NB4 (cell line): ENCODE measurements at regions not wholly inside any gene's neighbourhood (a gene's known extent, or its start where the extent isn't known, plus 50 kb on each side); places are given as distances from the start of the nearest gene placed in this dataset.

ENCODE experiments used
- DNase-seq: peaks from one replicate; pipeline ENCODE4 v3.0.0; 2010; ENCODE audit warnings: low read depth
- H3K4me3 ChIP-seq: one replicate; pipeline ENCODE4 v1.5.1; 2011; ENCODE audit warnings: mild to moderate bottlenecking, low read depth, low read length, moderate library complexity
- MYC ChIP-seq: IDR thresholded peaks from 2 replicates; pipeline ENCODE4 v1.6.1; 2011; ENCODE audit warnings: low read depth, low read length
- POLR2A ChIP-seq: IDR thresholded peaks from 2 replicates; pipeline ENCODE4 v1.6.1; 2011; ENCODE audit warnings: mild to moderate bottlenecking; ENCODE audit not compliant: insufficient read length; ENCODE audit errors: extremely low read depth
- TF ChIP-seq, protein P1 (sequence below): IDR thresholded peaks from one replicate; pipeline ENCODE4 v1.5.1; 2012; ENCODE audit warnings: low read depth, low read length
- TF ChIP-seq, protein P2 (sequence below): IDR thresholded peaks from 2 replicates; pipeline ENCODE4 v1.6.1; 2011; ENCODE audit warnings: low read depth, low read length

DNA sequence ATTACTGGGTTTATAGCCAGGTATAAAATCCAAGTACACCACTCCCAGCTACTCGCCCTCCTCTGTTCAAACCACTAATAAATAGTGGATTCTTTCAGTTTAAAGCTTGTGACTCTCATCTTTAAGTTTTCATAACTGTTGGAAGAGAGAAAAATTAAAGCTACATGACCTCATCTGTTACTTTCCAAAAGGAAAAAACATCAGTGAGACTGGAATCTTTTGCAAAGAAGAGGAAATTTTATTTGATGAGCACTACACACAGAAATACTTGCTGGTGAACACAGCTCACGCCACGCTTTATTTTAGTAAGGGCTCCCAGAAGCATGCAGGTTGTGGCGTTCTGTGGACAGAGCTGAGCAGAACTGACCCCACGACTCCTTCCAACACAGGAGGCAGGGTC, 527.0 kb upstream of the MGMT start:
- DNase-seq: no peak
- TF ChIP-seq, protein P1, sequence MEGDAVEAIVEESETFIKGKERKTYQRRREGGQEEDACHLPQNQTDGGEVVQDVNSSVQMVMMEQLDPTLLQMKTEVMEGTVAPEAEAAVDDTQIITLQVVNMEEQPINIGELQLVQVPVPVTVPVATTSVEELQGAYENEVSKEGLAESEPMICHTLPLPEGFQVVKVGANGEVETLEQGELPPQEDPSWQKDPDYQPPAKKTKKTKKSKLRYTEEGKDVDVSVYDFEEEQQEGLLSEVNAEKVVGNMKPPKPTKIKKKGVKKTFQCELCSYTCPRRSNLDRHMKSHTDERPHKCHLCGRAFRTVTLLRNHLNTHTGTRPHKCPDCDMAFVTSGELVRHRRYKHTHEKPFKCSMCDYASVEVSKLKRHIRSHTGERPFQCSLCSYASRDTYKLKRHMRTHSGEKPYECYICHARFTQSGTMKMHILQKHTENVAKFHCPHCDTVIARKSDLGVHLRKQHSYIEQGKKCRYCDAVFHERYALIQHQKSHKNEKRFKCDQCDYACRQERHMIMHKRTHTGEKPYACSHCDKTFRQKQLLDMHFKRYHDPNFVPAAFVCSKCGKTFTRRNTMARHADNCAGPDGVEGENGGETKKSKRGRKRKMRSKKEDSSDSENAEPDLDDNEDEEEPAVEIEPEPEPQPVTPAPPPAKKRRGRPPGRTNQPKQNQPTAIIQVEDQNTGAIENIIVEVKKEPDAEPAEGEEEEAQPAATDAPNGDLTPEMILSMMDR: no peak
- TF ChIP-seq, protein P2, sequence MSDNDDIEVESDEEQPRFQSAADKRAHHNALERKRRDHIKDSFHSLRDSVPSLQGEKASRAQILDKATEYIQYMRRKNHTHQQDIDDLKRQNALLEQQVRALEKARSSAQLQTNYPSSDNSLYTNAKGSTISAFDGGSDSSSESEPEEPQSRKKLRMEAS: no peak
- no peak for TF ChIP-seq POLR2A
- no peak for TF ChIP-seq MYC
- no peak overlapping the region for H3K4me3 ChIP-seq

DNA sequence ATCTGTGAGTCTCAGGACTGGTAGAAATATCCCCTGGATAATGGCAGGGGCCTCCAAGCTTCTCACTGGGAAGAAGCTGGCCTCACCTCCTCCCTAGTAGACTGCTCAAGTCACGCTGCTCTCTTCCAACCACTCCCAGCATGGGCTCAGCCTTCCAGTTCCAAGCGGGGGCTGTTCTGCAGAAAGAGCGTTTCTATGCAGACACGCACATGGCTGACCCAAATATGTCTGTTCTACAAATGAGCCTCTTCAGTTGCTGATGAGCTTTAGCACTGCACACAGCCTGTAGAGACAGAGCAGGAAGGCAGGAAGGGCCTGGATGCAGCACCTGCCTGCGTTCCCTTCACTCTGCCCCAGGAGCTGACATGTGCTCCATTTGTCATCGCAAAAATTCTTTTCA, 523.9 kb upstream of the MGMT start:
- TF ChIP-seq, protein P1: no peak
- no peak for DNase-seq
- H3K4me3 ChIP-seq: no peak overlapping the region

DNA sequence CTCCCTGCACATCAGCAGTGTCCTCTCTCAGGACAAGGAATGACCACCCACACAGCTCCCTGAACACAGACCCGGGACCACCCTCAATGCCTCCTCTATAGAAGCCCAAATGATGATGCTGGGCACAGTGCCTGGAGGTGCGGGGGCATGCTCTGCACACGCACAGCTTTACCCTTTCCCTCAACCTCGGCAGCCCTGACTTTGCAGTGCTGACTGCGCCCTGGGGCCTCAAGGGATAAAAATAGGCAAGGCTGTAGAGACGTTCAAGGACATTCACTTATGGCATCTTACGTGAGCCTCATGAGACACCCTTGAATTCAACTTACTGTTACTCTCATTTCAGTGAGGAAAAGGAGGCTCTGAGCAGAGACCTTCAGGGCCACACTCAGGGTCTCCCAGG, 521.6 kb upstream of the MGMT start:
- DNase-seq: no peak
- no peak overlapping the region for H3K4me3 ChIP-seq
- TF ChIP-seq, protein P2: no peak
- TF ChIP-seq MYC: no peak
- TF ChIP-seq POLR2A: no peak
- TF ChIP-seq, protein P1: no peak

DNA sequence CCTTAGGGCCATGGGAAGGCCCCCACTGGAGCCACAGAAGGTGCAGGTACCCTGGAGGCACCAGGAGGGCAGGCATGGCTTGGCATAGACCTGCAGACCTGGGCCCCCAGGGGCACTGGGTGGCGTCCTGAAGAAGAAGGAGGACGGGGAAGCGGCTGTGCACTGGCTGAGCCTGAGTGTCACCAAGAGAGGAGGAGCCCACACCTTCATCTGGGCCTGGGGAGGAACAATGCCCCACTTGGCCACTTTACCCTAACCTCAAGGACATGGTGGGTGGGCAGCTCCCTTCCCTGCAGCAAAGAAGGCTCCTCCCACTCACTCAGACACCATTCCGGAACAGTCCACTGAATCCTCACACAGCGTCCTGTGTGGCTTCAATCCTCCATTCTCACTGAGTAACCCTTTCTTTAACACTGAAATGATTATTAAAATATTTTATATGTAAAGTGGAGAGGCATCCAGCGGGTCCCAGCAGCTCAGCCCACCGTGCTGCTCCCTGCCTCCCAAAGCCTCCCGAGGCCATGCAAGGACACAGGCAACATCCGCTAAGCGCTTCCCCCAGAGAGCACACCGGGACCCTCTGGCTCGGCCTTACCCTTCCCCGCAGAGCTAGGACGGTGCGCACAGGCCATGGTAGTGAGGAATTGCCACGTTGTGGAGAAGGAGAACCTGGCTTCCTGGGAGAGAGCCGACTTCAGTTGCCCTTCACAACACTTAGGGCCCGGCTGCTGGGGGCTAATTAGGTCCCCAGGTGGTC, 516.7 kb upstream of the MGMT start:
- TF ChIP-seq, protein P1: no peak
- TF ChIP-seq POLR2A (no peak), MYC (no peak)
- TF ChIP-seq, protein P2: no peak
- no peak overlapping the region for H3K4me3 ChIP-seq
- DNase-seq: no peak

DNA sequence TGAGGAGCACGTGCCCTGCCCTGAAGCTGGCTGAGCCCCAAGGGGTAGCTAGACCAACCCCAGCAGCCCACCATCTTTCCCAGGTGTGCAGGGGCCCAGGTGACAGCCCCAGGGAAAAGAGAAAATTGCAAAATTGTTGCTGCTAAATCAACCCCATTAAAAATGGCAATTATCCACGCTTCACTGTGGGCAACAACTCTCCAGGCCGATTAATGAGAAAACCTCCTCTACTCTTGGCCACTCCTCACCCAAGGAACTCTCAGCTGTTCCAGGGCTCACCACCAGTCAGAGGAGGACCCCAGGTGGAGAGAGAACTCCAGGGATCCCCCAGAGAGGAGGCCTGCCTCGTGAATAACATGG, 516.1 kb upstream of the MGMT start:
- TF ChIP-seq, protein P2: no peak
- TF ChIP-seq POLR2A (no peak), MYC (no peak)
- TF ChIP-seq, protein P1: no peak
- no peak for DNase-seq
- no peak overlapping the region for H3K4me3 ChIP-seq

DNA sequence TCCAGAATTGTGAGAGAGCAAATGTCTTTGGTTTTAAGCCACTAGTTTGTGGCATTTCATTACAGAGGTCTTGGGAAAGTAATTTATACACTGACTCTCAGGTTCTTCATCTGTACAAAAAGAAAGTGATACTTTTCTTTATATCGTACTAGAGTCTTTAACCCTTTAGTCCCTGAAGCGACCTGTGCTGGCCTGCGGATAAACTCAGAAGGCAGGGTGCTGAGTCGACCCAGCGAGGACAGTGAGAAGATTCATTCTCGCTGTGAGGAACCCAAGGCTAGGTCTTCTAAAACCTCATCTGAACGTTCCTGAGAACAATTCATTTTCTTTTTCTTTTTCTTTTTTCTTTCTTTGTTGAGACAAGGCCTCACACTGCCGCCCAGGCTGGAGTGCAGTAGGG, 514.2 kb upstream of the MGMT start:
- TF ChIP-seq, protein P1: no peak
- TF ChIP-seq POLR2A (no peak), MYC (no peak)
- TF ChIP-seq, protein P2: no peak

More for the DNA sequence above, 514.2 kb upstream of the MGMT start:
- DNase-seq: no peak
- H3K4me3 ChIP-seq: no peak overlapping the region
